Heart right ventricle (tissue), 16 donors: ENCODE measurements at regions not wholly inside any gene's neighbourhood (a gene's known extent, or its start where the extent isn't known, plus 50 kb on each side); places are given as distances from the start of the nearest gene placed in this dataset.

Experiments
- ATAC-seq, 8 donors: fragments of 200-7000 bp; cut with Tn5 transposase; one replicate each; pipeline ENCODE4 v1.9.1; 2020; ENCODE audit warnings: mild to moderate bottlenecking in 8 of 8, moderate library complexity in 8 of 8, moderate number of reproducible peaks in 1 of 8
- DNase-seq, 2 donors: peaks; one replicate each; pipeline ENCODE4 v3.0.0-alpha.2; 2020
- H3K27ac ChIP-seq, 10 donors: fragments of 200-600 bp; sonication (generic) in 2 of 10; one replicate each; pipeline versions ENCODE4 v1.5.0 to v1.8.0; 2020 to 2022; ENCODE audit warnings: mild to moderate bottlenecking in 3 of 10
- H3K27me3 ChIP-seq, 7 donors: fragments of 200-600 bp; one replicate each; pipeline ENCODE4 v1.8.0; 2021 to 2022; ENCODE audit warnings: mild to moderate bottlenecking in 2 of 7
- H3K36me3 ChIP-seq, 9 donors: fragments of 200-600 bp; sonication (generic) in 1 of 9; one replicate each; pipeline versions ENCODE4 v1.5.0 to v1.8.0; 2020 to 2022; ENCODE audit warnings: mild to moderate bottlenecking in 2 of 9
- H3K4me1 ChIP-seq, 9 donors: fragments of 200-600 bp; sonication (generic) in 1 of 9; one replicate each; pipeline versions ENCODE4 v1.5.0 to v1.8.0; 2020 to 2022; ENCODE audit warnings: mild to moderate bottlenecking in 4 of 9
- H3K4me3 ChIP-seq, 10 donors: fragments of 200-600 bp; sonication (generic) in 2 of 10; one replicate each; pipeline versions ENCODE4 v1.5.0 to v1.8.0; 2020 to 2022; ENCODE audit warnings: mild to moderate bottlenecking in 7 of 10, moderate library complexity in 2 of 10
- H3K9me3 ChIP-seq, 11 donors: fragments of 200-600 bp in 10 of 11; sonication (generic) in 2 of 11; one replicate each; pipeline versions ENCODE4 v1.5.0 to v1.8.0; 2013 to 2022; ENCODE audit warnings: mild to moderate bottlenecking in 2 of 11, control low read depth in 1 of 11, moderate library complexity in 1 of 11
- WGBS, 2 donors: extraction: QIAGEN DNeasy Blood & Tissue Kit; methylation state at CpG; one replicate each; pipeline ENCODE4 v1.1.7; 2013; ENCODE audit warnings: inconsistent platforms in 1 of 2; 5-methylcytosine and 5-hydroxymethylcytosine counted together
- intact Hi-C, 10 donors: fragments of 100-400 bp; cut with DNase I; formaldehyde crosslinking; loops; one replicate each; pipeline versions ENCODE4 v1.11.1 to v1.14.2; 2022
- TF ChIP-seq, protein P1 (sequence below), 9 donors: fragments of 200-600 bp; sonication (generic) in 2 of 9; IDR thresholded peaks; one replicate each; pipeline versions ENCODE4 v1.5.0 to v1.8.0; 2021 to 2022; ENCODE audit warnings: antibody characterized with exemption in 9 of 9, mild to moderate bottlenecking in 5 of 9, moderate library complexity in 1 of 9
- donor health status: Arrhythmogenic right ventricular cardiomyopathy.
- donor health status: ischemic (EF 13 %, LVEDD 7.1; RV severe dilation, severe dysfunction).
- donor health status: healthy with polysubstance abuse.
- donor health status: DM: no; HTN: yes; CAD: no.
- donor health status: DM: no; HTN: no; CAD: no.
- donor health status: ischemic (EF 25% LVEDD 6.9; RV normal size, moderate dysfunction).
- donor health status: ischemic (EF 25% LVEDD 5.7; RV mildly dilated, moderate dysfunction).
- donor health status: healthy.
- donor health status: DM: yes; HTN: yes; CAD: no.
- donor health status: Ischemic cardiomyopathy.
- donor health status: ischemic (EF 35%, LVEDD 5.7; RV mildly dilated, moderate dysfunction).
- donor health status: nonischemic (EF 11% LVEDD 7.7; RV severe dilation, severe dysfunction).
- donor health status: DM: yes; HTN: yes; CAD: no.
- donor health status: PGD.
- donor health status: ischemic (EF 29% LVEDD 5.4; RV normal size, mild dysfunction).
- donor health status: nonischemic (EF 23%, LVEDD 6.1; RV moderate dilation, normal function).

DNA sequence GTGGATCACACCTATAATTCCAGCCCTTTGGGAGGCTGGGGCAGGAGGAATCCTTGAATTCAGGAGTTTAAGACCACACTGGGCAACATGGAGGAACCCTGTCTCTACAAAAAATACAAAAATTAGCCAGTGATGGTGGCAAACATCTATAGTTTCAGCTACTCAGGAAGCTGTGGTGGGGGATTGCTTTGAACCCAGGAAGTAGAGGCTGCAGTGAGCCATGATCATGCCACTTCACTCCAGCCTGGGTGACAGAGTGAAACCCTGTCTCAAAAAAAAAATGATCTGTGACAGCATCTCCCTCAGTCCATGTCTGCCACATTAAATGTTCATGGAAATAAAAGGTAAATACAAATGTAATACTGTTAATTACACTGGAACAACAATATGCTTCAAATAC, 121.4 kb upstream of the COL5A2 start:
- Histone ChIP-seq H3K4me3 (no peak overlapping the region), H3K4me1 (peaks cover 0 to 5% (median 0%) of the 10 kb centered on the region in 9 donors), H3K9me3 (no peaks in the 10 kb centered on the region), H3K27ac (no peak overlapping the region), H3K27me3 (no peaks in the 10 kb centered on the region), H3K36me3 (no peaks in the 10 kb centered on the region)
- ATAC-seq: no peak
- TF ChIP-seq, protein P1, sequence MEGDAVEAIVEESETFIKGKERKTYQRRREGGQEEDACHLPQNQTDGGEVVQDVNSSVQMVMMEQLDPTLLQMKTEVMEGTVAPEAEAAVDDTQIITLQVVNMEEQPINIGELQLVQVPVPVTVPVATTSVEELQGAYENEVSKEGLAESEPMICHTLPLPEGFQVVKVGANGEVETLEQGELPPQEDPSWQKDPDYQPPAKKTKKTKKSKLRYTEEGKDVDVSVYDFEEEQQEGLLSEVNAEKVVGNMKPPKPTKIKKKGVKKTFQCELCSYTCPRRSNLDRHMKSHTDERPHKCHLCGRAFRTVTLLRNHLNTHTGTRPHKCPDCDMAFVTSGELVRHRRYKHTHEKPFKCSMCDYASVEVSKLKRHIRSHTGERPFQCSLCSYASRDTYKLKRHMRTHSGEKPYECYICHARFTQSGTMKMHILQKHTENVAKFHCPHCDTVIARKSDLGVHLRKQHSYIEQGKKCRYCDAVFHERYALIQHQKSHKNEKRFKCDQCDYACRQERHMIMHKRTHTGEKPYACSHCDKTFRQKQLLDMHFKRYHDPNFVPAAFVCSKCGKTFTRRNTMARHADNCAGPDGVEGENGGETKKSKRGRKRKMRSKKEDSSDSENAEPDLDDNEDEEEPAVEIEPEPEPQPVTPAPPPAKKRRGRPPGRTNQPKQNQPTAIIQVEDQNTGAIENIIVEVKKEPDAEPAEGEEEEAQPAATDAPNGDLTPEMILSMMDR (IDR thresholded peaks at IDR 0.05): no peak
- intact Hi-C loops: no loop called here
- no peak for DNase-seq

DNA sequence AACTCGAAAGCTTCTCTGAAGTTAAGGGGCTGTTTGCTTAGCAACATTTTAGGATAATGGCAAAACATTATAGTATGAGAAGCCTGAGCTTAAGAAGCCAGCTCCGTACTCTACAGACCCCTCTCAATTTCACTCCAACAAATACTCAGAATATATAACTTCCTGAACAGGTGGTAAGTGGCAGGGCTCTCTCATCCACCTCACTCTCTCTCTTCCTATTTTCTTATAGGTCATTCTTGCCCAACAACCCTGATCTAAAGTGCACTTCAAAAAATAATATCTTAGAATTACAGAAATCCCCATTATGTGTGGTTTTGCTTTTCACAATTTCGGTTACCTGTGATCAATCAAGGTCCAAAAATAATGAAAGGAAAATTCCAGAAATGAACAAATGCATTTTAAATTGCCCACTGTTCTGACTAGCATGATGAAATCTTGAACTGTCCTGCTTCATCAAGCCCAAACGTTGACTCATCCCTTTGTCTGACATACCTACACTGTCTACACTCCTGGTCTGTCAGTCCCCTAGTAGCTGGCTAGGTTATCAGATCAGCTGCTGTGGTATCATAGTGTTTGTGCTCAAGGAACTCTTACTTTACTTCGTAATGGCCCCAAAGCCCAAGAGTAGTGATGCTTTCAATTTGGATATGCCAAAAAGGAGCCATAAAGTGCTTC, 122.8 kb upstream of the COL5A2 start:
- no peaks in the 10 kb centered on the region for H3K9me3 ChIP-seq
- no peak overlapping the region for H3K4me3 ChIP-seq
- intact Hi-C loops: no loop called here
- no peak for DNase-seq
- WGBS, 2 donors: 76 to 88% methylated on average over 5 of the region's 5 CpGs
- H3K36me3 ChIP-seq: no peaks in the 10 kb centered on the region
- no peak for ATAC-seq
- TF ChIP-seq, protein P1 (IDR thresholded peaks at IDR 0.05): no peak
- H3K27me3 ChIP-seq: no peaks in the 10 kb centered on the region
- no peak overlapping the region for H3K27ac ChIP-seq
- H3K4me1 ChIP-seq: peaks cover 0 to 5% (median 0%) of the 10 kb centered on the region in 9 donors

DNA sequence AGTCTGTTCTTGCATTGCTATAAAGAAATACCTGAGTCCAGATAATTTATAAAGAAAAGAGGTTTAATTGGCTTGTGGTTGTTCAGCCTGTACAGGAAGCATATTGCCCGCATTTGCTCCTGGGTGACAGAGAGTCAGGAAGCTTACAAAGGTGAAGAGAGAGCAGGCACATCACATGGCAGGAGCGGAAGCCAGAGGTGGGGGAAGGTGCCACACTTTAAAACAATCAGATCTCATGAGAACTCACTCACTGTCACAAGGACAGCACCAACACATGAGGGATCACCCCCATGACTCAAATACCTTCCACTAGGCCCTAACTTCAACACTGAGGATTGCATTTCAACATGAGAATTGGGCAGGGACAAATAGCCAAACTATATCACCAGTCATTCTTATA, 124.8 kb upstream of the COL5A2 start:
- Histone ChIP-seq H3K27me3 (no peaks in the 10 kb centered on the region), H3K9me3 (no peaks in the 10 kb centered on the region), H3K4me3 (no peak overlapping the region), H3K4me1 (no peaks in the 10 kb centered on the region), H3K27ac (no peak overlapping the region), H3K36me3 (no peaks in the 10 kb centered on the region)
- DNase-seq (no peak), ATAC-seq (no peak)
- 79 to 80% methylated on average over 2 of the region's 2 CpGs for WGBS, 2 donors
- TF ChIP-seq, protein P1 (IDR thresholded peaks at IDR 0.05): no peak
- intact Hi-C loops: no loop called here

DNA sequence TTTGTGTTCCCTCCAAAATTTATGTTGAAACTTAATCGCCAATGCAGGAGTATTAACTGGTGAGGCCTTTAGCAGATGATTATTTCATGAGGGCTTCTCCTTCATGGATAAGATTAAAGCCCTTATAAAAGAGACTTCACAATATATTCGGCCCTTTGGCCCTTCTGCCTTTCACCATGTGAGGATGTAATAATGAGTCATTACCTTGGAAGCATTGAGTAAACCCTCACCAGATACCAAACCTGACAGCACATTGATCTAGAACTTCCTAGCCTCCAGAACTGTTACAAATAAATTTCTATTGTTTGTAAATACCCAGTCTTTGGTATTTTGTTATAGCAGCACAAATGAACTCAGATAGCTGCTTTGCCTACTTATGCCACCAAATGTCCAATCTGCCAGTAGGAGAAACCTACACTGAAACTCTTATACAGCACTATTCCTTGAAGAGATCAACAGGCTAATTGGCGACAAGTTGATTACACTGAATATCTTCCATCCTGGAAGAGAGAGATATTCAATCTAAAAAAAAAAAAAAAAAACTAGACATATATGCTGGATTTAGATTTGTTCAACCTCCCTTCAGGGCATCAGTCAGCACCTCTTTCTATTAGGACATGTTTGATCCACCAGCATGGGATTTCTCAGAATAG, 125.9 kb upstream of the COL5A2 start:
- H3K27ac ChIP-seq: no peak overlapping the region
- WGBS, 2 donors: 93 to 94% methylated on average over 3 of the region's 3 CpGs
- intact Hi-C loops: no loop called here
- DNase-seq: no peak
- H3K4me3 ChIP-seq: no peak overlapping the region
- ATAC-seq: no peak
- H3K27me3 ChIP-seq: no peaks in the 10 kb centered on the region
- H3K36me3 ChIP-seq: no peaks in the 10 kb centered on the region
- H3K9me3 ChIP-seq: no peaks in the 10 kb centered on the region
- no peaks in the 10 kb centered on the region for H3K4me1 ChIP-seq
- TF ChIP-seq, protein P1 (IDR thresholded peaks at IDR 0.05): no peak
